Sigmoid colon (tissue), 6 donors: ENCODE measurements at regions not wholly inside any gene's neighbourhood (a gene's known extent, or its start where the extent isn't known, plus 50 kb on each side); places are given as distances from the start of the nearest gene placed in this dataset.

Experiments used
- DNase-seq: peaks from one replicate; pipeline ENCODE4 v3.0.0-alpha.2; 2019
- H3K27ac ChIP-seq, 4 donors: fragments of 200-600 bp; sonication (generic); one replicate each; pipeline ENCODE4 v1.5.1; 2016 to 2019; ENCODE audit warnings: mild to moderate bottlenecking in 1 of 4
- H3K27me3 ChIP-seq, 3 donors: fragments of 200-600 bp; sonication (generic); one replicate each; pipeline ENCODE4 v1.5.1; 2019; ENCODE audit warnings: mild to moderate bottlenecking in 1 of 3
- H3K36me3 ChIP-seq, 4 donors: fragments of 200-600 bp; sonication (generic); one replicate each; pipeline ENCODE4 v1.5.1; 2016 to 2019
- H3K4me1 ChIP-seq, 4 donors: fragments of 200-600 bp; sonication (generic); one replicate each; pipeline ENCODE4 v1.5.1; 2017 to 2019
- H3K4me3 ChIP-seq, 4 donors: fragments of 200-600 bp; sonication (generic); one replicate each; pipeline ENCODE4 v1.5.1; 2017 to 2019; ENCODE audit warnings: mild to moderate bottlenecking in 2 of 4, moderate library complexity in 1 of 4
- H3K9me3 ChIP-seq, 4 donors: fragments of 200-600 bp in 3 of 4; sonication (generic) in 3 of 4; one replicate each; pipeline versions ENCODE4 v1.5.1 to v1.6.1; 2013 to 2019
- CTCF ChIP-seq, 4 experiments: fragments of 450-650 bp in 3 of 4; fragments of 200-600 bp in 1 of 4; IDR thresholded peaks; one replicate each; pipeline ENCODE4 v1.5.1; 2016 to 2019; ENCODE audit warnings: antibody characterized with exemption in 4 of 4, mild to moderate bottlenecking in 3 of 4, moderate library complexity in 2 of 4
- EP300 ChIP-seq, 4 donors: sonication (generic); formaldehyde crosslinking; IDR thresholded peaks; one replicate each; pipeline ENCODE4 v1.6.1; 2017; ENCODE audit warnings: antibody characterized with exemption in 4 of 4
- POLR2A ChIP-seq, 2 donors: fragments of 450-650 bp; IDR thresholded peaks; one replicate each; pipeline ENCODE4 v1.6.1; 2016; ENCODE audit warnings: antibody characterized with exemption in 2 of 2, mild to moderate bottlenecking in 2 of 2, moderate library complexity in 2 of 2
- POLR2AphosphoS5 ChIP-seq, 4 donors: sonication (generic); formaldehyde crosslinking; IDR thresholded peaks; one replicate each; pipeline ENCODE4 v1.6.1; 2017; ENCODE audit warnings: antibody characterized with exemption in 4 of 4
- WGBS, 2 donors: extraction: QIAGEN DNeasy Blood & Tissue Kit; methylation state at CpG; one replicate each; pipeline ENCODE4 v1.1.7; 2013; 5-methylcytosine and 5-hydroxymethylcytosine counted together
- intact Hi-C: fragments of 100-400 bp; cut with DNase I; formaldehyde crosslinking; loops from one replicate; pipeline ENCODE4 v1.15.1; 2023
- donor health status: healthy with polysubstance abuse.
- donor health status: healthy.

- Histone ChIP-seq H3K4me3 (no peak overlapping the region), H3K9me3 (no peaks in the 10 kb centered on the region), H3K36me3 (no peaks in the 10 kb centered on the region), H3K4me1 (no peaks in the 10 kb centered on the region), H3K27ac (no peak overlapping the region), H3K27me3 (peaks cover 0 to 3% (median 0%) of the 10 kb centered on the region in 3 donors)
- 41 to 72% methylated on average over 3 of the region's 3 CpGs for WGBS, 2 donors
- TF ChIP-seq POLR2A (IDR thresholded peaks at IDR 0.05) (no peak), CTCF (IDR thresholded peaks at IDR 0.05) (no peak), EP300 (IDR thresholded peaks at IDR 0.05) (no peak), POLR2AphosphoS5 (IDR thresholded peaks at IDR 0.05) (no peak)
- intact Hi-C loops = no loop called here
- DNase-seq = no peak
Measured at GRCh38 chr2:121856360-121856759, 100.9 kb downstream of the TSN start.

DNA sequence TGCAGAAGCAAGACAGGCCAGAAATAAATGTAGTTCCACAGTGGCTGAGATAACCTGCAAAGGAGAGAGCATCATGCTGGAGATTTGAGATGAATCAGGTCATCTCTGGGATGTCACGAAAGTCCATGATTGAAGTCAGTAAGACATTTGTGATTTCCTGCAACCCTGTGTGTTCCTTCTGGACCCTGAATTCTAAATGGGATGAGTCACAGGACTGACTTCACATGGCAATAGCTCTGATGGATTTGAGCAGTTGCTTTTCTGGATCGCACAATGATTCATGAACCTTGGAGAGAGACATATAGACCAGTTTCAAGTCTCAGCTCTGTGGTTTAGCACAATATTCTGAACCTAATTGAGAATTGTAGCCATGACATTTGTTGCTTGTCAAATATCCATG lies 102.9 kb downstream of the TSN start:
- intact Hi-C loops = no loop called here
- H3K4me1 ChIP-seq = no peaks in the 10 kb centered on the region
- H3K4me3 ChIP-seq = no peak overlapping the region
- no peaks in the 10 kb centered on the region for H3K9me3 ChIP-seq
- TF ChIP-seq POLR2A (IDR thresholded peaks at IDR 0.05) = no peak
- no peak for TF ChIP-seq EP300 (IDR thresholded peaks at IDR 0.05)
- TF ChIP-seq POLR2AphosphoS5 (IDR thresholded peaks at IDR 0.05) = no peak
- no peak for TF ChIP-seq CTCF (IDR thresholded peaks at IDR 0.05)
- WGBS, 2 donors = 94% methylated on average over 2 of the region's 2 CpGs
- no peak overlapping the region for H3K27ac ChIP-seq
- peaks cover 0 to 3% (median 0%) of the 10 kb centered on the region in 3 donors for H3K27me3 ChIP-seq
- DNase-seq = no peak
- no peaks in the 10 kb centered on the region for H3K36me3 ChIP-seq

DNA sequence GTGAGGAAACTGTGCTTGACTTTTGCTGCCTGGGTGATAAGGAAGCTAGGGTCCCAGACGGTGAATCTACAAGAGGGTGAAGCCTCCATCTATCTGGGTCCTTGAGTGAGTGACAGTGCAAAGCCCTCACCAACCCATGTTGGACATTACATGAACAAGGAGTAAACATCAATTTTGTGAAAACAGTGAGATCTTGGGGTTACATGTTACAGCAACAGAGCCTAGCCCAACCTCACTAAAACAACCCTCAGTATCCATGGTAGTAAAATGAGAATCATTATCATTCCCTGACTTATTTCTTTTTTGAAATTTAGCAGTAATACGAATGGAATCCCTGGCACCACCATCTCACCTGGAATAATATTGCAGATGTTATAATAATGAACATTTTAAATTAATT lies 103.4 kb downstream of the TSN start:
- no peaks in the 10 kb centered on the region for H3K36me3 ChIP-seq
- H3K27me3 ChIP-seq = peaks cover 0 to 3% (median 0%) of the 10 kb centered on the region in 3 donors
- DNase-seq = no peak
- TF ChIP-seq POLR2AphosphoS5 (IDR thresholded peaks at IDR 0.05) (no peak), CTCF (IDR thresholded peaks at IDR 0.05) (no peak), EP300 (IDR thresholded peaks at IDR 0.05) (no peak), POLR2A (IDR thresholded peaks at IDR 0.05) (no peak)
- no peak overlapping the region for H3K4me3 ChIP-seq
- intact Hi-C loops = no loop called here
- 88 to 89% methylated on average over 2 of the region's 2 CpGs for WGBS, 2 donors
- no peak overlapping the region for H3K27ac ChIP-seq
- H3K9me3 ChIP-seq = no peaks in the 10 kb centered on the region
- no peaks in the 10 kb centered on the region for H3K4me1 ChIP-seq

GRCh38 chr2:121860033-121860757 lies 104.7 kb downstream of the TSN start:
- 74 to 78% methylated on average over 6 of the region's 6 CpGs for WGBS, 2 donors

More at GRCh38 chr2:121860033-121860757, 104.7 kb downstream of the TSN start:
- no peaks in the 10 kb centered on the region for H3K36me3 ChIP-seq
- H3K4me3 ChIP-seq = no peak overlapping the region
- DNase-seq = no peak
- H3K27ac ChIP-seq = no peak overlapping the region
- no peaks in the 10 kb centered on the region for H3K9me3 ChIP-seq
- no peaks in the 10 kb centered on the region for H3K4me1 ChIP-seq
- TF ChIP-seq CTCF (IDR thresholded peaks at IDR 0.05) = no peak
- no peak for TF ChIP-seq POLR2A (IDR thresholded peaks at IDR 0.05)
- TF ChIP-seq EP300 (IDR thresholded peaks at IDR 0.05) = no peak
- TF ChIP-seq POLR2AphosphoS5 (IDR thresholded peaks at IDR 0.05) = no peak
- intact Hi-C loops = no loop called here
- peaks cover 0 to 3% (median 0%) of the 10 kb centered on the region in 3 donors for H3K27me3 ChIP-seq
